SKM-1 treated with dmso at 0.1 percent for 144 hours (cell line): ENCODE measurements at regions not wholly inside any gene's neighbourhood (a gene's known extent, or its start where the extent isn't known, plus 50 kb on each side); places are given as distances from the start of the nearest gene placed in this dataset.
"Not testable (repeated sequence)": the region's sequence is repeated elsewhere in the genome, so short reads cannot be mapped to it uniquely, and the experiment has no call there.

Experiments
- DNase-seq: peaks from one replicate; lab custom pipeline; 2025; ENCODE audit not compliant: unreplicated experiment; lab: John Stamatoyannopoulos, UW

- no peak for DNase-seq
Measured at GRCh38 chrX:129091097-129091496, 432.2 kb downstream of the SMARCA1 start.

GRCh38 chrX:129086802-129087201 is 436.5 kb downstream of the SMARCA1 start:
- no peak for DNase-seq

- DNase-seq = not testable (repeated sequence)
Measured at GRCh38 chrX:129084291-129084690, 439.0 kb downstream of the SMARCA1 start.

- no peak for DNase-seq
Measured at GRCh38 chrX:129077424-129078170, 445.7 kb downstream of the SMARCA1 start.

- DNase-seq = no peak
Measured at GRCh38 chrX:129071390-129071789, 451.9 kb downstream of the SMARCA1 start.

- no peak for DNase-seq
Measured at GRCh38 chrX:129065895-129066294, 457.4 kb downstream of the SMARCA1 start.

GRCh38 chrX:129058405-129058804 is 464.9 kb downstream of the SMARCA1 start:
- DNase-seq = no peak

- no peak for DNase-seq
Measured at GRCh38 chrX:129043138-129043537, 480.2 kb downstream of the SMARCA1 start.

- DNase-seq = no peak
Measured at GRCh38 chrX:129041319-129041718, 482.0 kb downstream of the SMARCA1 start.

GRCh38 chrX:129040124-129040523 is 483.2 kb downstream of the SMARCA1 start:
- no peak for DNase-seq

- no peak for DNase-seq
Measured at GRCh38 chrX:129039176-129039575, 484.1 kb downstream of the SMARCA1 start.

GRCh38 chrX:129037389-129037788 is 485.9 kb downstream of the SMARCA1 start:
- DNase-seq = no peak

GRCh38 chrX:129035180-129035579 is 488.1 kb downstream of the SMARCA1 start:
- DNase-seq = no peak

GRCh38 chrX:129034196-129034595 is 489.1 kb downstream of the SMARCA1 start:
- no peak for DNase-seq

GRCh38 chrX:129026202-129026601 is 497.1 kb downstream of the SMARCA1 start:
- no peak for DNase-seq

GRCh38 chrX:129025376-129025775 is 497.9 kb downstream of the SMARCA1 start:
- no peak for DNase-seq

- DNase-seq = no peak
Measured at GRCh38 chrX:129019412-129019811, 503.9 kb downstream of the SMARCA1 start.

- no peak for DNase-seq
Measured at GRCh38 chrX:129015381-129015780, 507.9 kb downstream of the SMARCA1 start.

GRCh38 chrX:129013574-129013973 is 509.7 kb downstream of the SMARCA1 start:
- no peak for DNase-seq

- no peak for DNase-seq
Measured at GRCh38 chrX:129007631-129008030, 515.7 kb downstream of the SMARCA1 start.

- no peak for DNase-seq
Measured at GRCh38 chrX:129006491-129006890, 516.8 kb downstream of the SMARCA1 start.

GRCh38 chrX:129000797-129001196 is 522.5 kb downstream of the SMARCA1 start:
- DNase-seq = no peak

- no peak for DNase-seq
Measured at GRCh38 chrX:129000018-129000417, 523.3 kb downstream of the SMARCA1 start.
